ENCODE measurements at regions not wholly inside any gene's neighbourhood (a gene's known extent, or its start where the extent isn't known, plus 50 kb on each side); places are given as distances from the start of the nearest gene placed in this dataset.

DNA sequence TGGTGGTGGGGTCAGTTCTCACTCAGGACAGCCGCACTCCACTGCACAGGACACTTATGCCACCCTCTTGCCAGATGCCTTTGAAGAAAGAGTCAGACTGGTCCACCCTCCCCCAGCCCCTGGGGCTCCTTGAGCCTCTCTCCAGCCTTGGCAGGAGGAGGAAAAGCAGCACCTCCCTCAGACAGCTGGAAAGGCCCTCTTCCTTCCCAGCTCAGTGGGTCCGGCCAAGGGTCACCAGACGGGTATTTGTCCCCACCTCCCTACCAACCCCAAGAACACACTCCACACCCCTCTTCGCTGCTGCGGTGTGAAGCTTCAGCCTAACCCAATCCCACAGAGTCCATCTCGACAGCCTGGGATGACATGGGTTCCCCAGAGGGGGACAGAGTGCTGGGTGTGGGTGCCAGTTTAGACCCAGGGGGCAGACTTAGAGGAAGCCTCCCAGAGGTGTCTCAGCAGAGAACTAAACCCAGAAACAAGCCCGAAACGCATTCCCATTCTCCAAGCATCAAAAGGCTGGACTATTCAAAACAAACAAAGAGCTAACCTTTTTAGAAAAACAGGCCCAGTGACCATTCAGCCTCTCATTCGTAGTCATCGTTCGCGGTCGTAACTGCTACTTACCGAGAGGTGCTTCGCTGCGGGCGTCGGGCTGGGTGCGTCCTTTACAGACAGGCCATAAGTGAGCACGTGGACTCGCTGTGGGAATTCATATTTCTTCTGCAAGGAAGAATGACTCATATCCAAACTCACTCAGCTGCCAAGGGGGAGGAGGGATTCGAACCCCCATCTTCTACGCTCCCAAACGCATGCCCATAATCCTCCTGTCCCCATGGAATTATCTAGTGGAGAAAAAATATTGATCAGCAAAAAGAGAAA, 57.5 kb upstream of the ANO1 start:
- TF ChIP-seq, protein P1, sequence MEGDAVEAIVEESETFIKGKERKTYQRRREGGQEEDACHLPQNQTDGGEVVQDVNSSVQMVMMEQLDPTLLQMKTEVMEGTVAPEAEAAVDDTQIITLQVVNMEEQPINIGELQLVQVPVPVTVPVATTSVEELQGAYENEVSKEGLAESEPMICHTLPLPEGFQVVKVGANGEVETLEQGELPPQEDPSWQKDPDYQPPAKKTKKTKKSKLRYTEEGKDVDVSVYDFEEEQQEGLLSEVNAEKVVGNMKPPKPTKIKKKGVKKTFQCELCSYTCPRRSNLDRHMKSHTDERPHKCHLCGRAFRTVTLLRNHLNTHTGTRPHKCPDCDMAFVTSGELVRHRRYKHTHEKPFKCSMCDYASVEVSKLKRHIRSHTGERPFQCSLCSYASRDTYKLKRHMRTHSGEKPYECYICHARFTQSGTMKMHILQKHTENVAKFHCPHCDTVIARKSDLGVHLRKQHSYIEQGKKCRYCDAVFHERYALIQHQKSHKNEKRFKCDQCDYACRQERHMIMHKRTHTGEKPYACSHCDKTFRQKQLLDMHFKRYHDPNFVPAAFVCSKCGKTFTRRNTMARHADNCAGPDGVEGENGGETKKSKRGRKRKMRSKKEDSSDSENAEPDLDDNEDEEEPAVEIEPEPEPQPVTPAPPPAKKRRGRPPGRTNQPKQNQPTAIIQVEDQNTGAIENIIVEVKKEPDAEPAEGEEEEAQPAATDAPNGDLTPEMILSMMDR (IDR thresholded peaks at IDR 0.05; ENCODE audit: control extremely low read depth in 1 of 3, insufficient read depth in 1 of 3, low read depth in 1 of 3, low read length in 3 of 3) = no peak
- TF ChIP-seq NRF1 (IDR thresholded peaks at IDR 0.05; ENCODE audit: low read depth, low read length) = no peak
- TF ChIP-seq, protein P2, sequence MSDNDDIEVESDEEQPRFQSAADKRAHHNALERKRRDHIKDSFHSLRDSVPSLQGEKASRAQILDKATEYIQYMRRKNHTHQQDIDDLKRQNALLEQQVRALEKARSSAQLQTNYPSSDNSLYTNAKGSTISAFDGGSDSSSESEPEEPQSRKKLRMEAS (IDR thresholded peaks at IDR 0.05) = no peak
- TF ChIP-seq EGR1 (IDR thresholded peaks at IDR 0.05; ENCODE audit: borderline replicate concordance, low read depth, low read length) = no peak
